SU-DHL-6 (cell line): ENCODE measurements at regions not wholly inside any gene's neighbourhood (a gene's known extent, or its start where the extent isn't known, plus 50 kb on each side); places are given as distances from the start of the nearest gene placed in this dataset.

Experiments used
- EZH2phosphoT487 ChIP-seq: fragments of 200-600 bp; sonication (generic), shearing (Covaris generic); conservative IDR thresholded peaks from 2 replicates; pipeline ENCODE4 v1.6.1; 2018; ENCODE audit warnings: mild to moderate bottlenecking, antibody characterized with exemption, low read length, moderate library complexity, mixed read lengths
- TF ChIP-seq, protein P1 (sequence below): fragments of 200-600 bp; sonication (generic); IDR thresholded peaks from one replicate; pipeline ENCODE4 v1.5.1; 2017; ENCODE audit warnings: antibody characterized with exemption, mild to moderate bottlenecking, low read length, moderate library complexity; ENCODE audit not compliant: insufficient read depth, poor library complexity, severe bottlenecking

DNA sequence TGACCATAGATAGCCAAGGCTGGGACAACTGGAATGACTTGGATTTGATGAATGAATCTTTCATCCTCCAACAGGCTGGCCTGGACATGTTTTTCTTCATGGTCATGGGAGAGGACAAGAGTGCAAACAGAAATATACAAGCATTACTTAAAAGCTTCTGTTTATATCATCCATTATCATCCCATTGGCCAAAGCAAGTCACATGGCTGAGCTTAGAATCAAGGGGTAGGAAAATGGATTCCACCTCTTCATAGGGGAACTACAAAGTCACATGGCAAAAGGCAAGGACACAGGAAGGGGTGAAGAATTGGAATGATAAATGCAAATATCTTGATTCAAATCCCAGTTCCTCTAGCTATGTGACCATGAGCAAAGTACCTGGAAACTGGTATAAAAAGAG lies 90.2 kb upstream of the BARHL2 start:
- TF ChIP-seq, protein P1, sequence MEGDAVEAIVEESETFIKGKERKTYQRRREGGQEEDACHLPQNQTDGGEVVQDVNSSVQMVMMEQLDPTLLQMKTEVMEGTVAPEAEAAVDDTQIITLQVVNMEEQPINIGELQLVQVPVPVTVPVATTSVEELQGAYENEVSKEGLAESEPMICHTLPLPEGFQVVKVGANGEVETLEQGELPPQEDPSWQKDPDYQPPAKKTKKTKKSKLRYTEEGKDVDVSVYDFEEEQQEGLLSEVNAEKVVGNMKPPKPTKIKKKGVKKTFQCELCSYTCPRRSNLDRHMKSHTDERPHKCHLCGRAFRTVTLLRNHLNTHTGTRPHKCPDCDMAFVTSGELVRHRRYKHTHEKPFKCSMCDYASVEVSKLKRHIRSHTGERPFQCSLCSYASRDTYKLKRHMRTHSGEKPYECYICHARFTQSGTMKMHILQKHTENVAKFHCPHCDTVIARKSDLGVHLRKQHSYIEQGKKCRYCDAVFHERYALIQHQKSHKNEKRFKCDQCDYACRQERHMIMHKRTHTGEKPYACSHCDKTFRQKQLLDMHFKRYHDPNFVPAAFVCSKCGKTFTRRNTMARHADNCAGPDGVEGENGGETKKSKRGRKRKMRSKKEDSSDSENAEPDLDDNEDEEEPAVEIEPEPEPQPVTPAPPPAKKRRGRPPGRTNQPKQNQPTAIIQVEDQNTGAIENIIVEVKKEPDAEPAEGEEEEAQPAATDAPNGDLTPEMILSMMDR, result no peak
- no peak for TF ChIP-seq EZH2phosphoT487
